HG02642 (cell line): ENCODE measurements at regions not wholly inside any gene's neighbourhood (a gene's known extent, or its start where the extent isn't known, plus 50 kb on each side); places are given as distances from the start of the nearest gene placed in this dataset.
"Not testable (repeated sequence)": the region's sequence is repeated elsewhere in the genome, so short reads cannot be mapped to it uniquely, and the experiment has no call there.

Experiments
- ATAC-seq: cut with Tn5 transposase; IDR thresholded peaks from one replicate; pipeline ENCODE4 v1.9.1; 2021; ENCODE audit warnings: mild to moderate bottlenecking; ENCODE audit not compliant: unreplicated experiment, poor library complexity

- ATAC-seq, result no peak
Observed at GRCh38 chr4:38367642-38368174, 296.3 kb upstream of the KLF3 start.

- no peak for ATAC-seq
Observed at GRCh38 chr4:38368613-38369012, 295.4 kb upstream of the KLF3 start.

- no peak for ATAC-seq
Observed at GRCh38 chr4:38371391-38371851, 292.6 kb upstream of the KLF3 start.

GRCh38 chr4:38373375-38373774 is 290.6 kb upstream of the KLF3 start:
- no peak for ATAC-seq

GRCh38 chr4:38377195-38377594 is 286.8 kb upstream of the KLF3 start:
- no peak for ATAC-seq

GRCh38 chr4:38378478-38378877 is 285.5 kb upstream of the KLF3 start:
- ATAC-seq, result no peak

- ATAC-seq, result no peak
Observed at GRCh38 chr4:38381788-38382187, 282.2 kb upstream of the KLF3 start.

- ATAC-seq, result no peak
Observed at GRCh38 chr4:38382520-38382919, 281.5 kb upstream of the KLF3 start.

- no peak for ATAC-seq
Observed at GRCh38 chr4:38383646-38384121, 280.3 kb upstream of the KLF3 start.

- ATAC-seq, result no peak
Observed at GRCh38 chr4:38385093-38386004, 278.6 kb upstream of the KLF3 start.

- no peak for ATAC-seq
Observed at GRCh38 chr4:38386005-38386551, 277.9 kb upstream of the KLF3 start.

GRCh38 chr4:38386654-38387188 is 277.3 kb upstream of the KLF3 start:
- no peak for ATAC-seq

GRCh38 chr4:38387348-38387747 is 276.7 kb upstream of the KLF3 start:
- no peak for ATAC-seq

GRCh38 chr4:38387819-38388218 is 276.2 kb upstream of the KLF3 start:
- ATAC-seq, result no peak

GRCh38 chr4:38388907-38389306 is 275.1 kb upstream of the KLF3 start:
- ATAC-seq, result not testable (repeated sequence)

- ATAC-seq, result no peak
Observed at GRCh38 chr4:38390969-38391545, 272.9 kb upstream of the KLF3 start.

GRCh38 chr4:38392223-38392855 is 271.7 kb upstream of the KLF3 start:
- ATAC-seq, result no peak

- ATAC-seq, result no peak
Observed at GRCh38 chr4:38396091-38396490, 267.9 kb upstream of the KLF3 start.

GRCh38 chr4:38396845-38397547 is 267.0 kb upstream of the KLF3 start:
- ATAC-seq, result no peak

GRCh38 chr4:38400946-38401345 is 263.1 kb upstream of the KLF3 start:
- no peak for ATAC-seq
